Activated B cell treated with CpG ODN at 0.5 μM for 24 hours (primary cell): ENCODE measurements at regions not wholly inside any gene's neighbourhood (a gene's known extent, or its start where the extent isn't known, plus 50 kb on each side); places are given as distances from the start of the nearest gene placed in this dataset.

Source experiments
- ATAC-seq: fragments of 200-7000 bp; cut with Tn5 transposase; one replicate; pipeline ENCODE4 v1.10.0; 2021; ENCODE audit warnings: low read depth, mild to moderate bottlenecking, moderate library complexity
- CTCF ChIA-PET: fragments of 350-600 bp; sonication (Branson Sonifier 250); formaldehyde crosslinking; loops from one replicate; lab custom pipeline; 2021; ENCODE audit warnings: antibody characterized with exemption; lab: Charles Lee
- POLR2A ChIA-PET: fragments of 350-600 bp; sonication (Branson Sonifier 250); formaldehyde crosslinking; loops from one replicate; lab custom pipeline; 2021; ENCODE audit warnings: antibody characterized with exemption; lab: Charles Lee
- DNase-seq: peaks from one replicate; pipeline ENCODE4 v3.0.0; 2022
- H3K27ac Mint-ChIP-seq: one replicate; pipeline ENCODE4 v1.8.0; 2020; ENCODE audit warnings: mixed read lengths
- H3K27me3 Mint-ChIP-seq: one replicate; pipeline ENCODE4 v1.8.0; 2021; ENCODE audit warnings: mixed read lengths
- H3K36me3 Mint-ChIP-seq: one replicate; pipeline ENCODE4 v1.8.0; 2021; ENCODE audit warnings: low read depth, mixed read lengths
- H3K4me1 Mint-ChIP-seq: one replicate; pipeline ENCODE4 v1.8.0; 2021; ENCODE audit warnings: mixed read lengths
- H3K4me3 Mint-ChIP-seq: one replicate; pipeline ENCODE4 v1.8.0; 2020; ENCODE audit warnings: mild to moderate bottlenecking, mixed read lengths
- H3K9me3 Mint-ChIP-seq: one replicate; pipeline ENCODE4 v1.8.0; 2020; ENCODE audit warnings: mixed read lengths
- CTCF ChIP-seq: fragments of 200-600 bp; IDR thresholded peaks from one replicate; pipeline ENCODE4 v1.8.0; 2022; ENCODE audit warnings: antibody characterized with exemption, mild to moderate bottlenecking
- intact Hi-C: fragments of 100-400 bp; cut with micrococcal nuclease; formaldehyde crosslinking; loops from one replicate; pipeline ENCODE4 v1.15.1; 2024

DNA sequence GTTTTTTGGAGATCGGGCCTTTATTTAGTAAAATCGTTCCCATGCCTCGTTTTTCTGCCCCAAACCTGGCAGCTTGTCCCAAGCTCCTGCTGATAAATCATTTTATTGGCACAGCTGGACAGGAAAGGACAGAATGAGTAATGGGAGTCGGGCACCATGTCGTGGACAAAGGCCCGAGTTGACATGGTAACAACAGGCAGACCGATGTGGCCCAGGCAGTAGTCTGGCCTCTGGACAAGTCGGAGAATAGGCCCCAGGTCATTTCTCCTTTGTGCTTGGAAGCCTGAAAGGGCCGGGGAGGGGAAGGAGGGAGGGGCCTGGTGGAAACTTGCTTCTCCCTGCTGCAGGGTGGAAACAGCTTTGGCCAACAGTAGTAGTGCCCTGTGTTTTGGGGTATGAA, 234.9 kb downstream of the SUDS3 start:
- TF ChIP-seq CTCF: no peak
- Mint-ChIP-seq H3K9me3 (peaks cover 13% of the 10 kb centered on the region), H3K36me3 (no peaks in the 10 kb centered on the region), H3K4me1 (no peaks in the 10 kb centered on the region), H3K4me3 (no peak overlapping the region), H3K27ac (no peak overlapping the region), H3K27me3 (no peaks in the 10 kb centered on the region)
- POLR2A ChIA-PET: no interaction called here
- DNase-seq (no peak), ATAC-seq (no peak)
- CTCF ChIA-PET: no interaction called here
- intact Hi-C loops: no loop called here

DNA sequence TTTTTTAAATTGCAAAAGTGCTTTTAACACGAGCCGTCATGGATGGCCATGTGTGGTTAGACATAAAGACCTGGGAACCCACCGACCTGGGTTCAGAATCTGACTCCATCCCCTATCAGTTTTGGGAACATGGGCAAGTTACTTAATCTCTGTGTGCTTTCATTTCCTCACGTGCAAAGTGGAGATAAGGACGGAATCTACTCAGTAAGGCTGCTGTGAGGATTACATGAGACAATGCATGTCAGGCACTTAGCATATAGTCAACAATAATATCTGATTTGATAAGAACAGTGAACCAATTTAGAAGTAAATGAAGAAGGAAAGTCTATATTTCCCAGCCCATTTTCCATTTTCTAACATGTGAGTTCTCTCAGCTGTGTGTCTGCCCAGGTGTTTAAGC, 235.4 kb downstream of the SUDS3 start:
- Mint-ChIP-seq H3K27ac (no peak overlapping the region), H3K4me3 (no peak overlapping the region), H3K36me3 (no peaks in the 10 kb centered on the region), H3K9me3 (peaks cover 13% of the 10 kb centered on the region), H3K27me3 (no peaks in the 10 kb centered on the region), H3K4me1 (no peaks in the 10 kb centered on the region)
- POLR2A ChIA-PET: no interaction called here
- DNase-seq (no peak), ATAC-seq (no peak)
- TF ChIP-seq CTCF: no peak
- intact Hi-C loops: no loop called here
- CTCF ChIA-PET: no interaction called here

GRCh38 chr12:118617611-118618450, 241.5 kb downstream of the SUDS3 start:
- Mint-ChIP-seq H3K27me3 (no peaks in the 10 kb centered on the region), H3K36me3 (no peaks in the 10 kb centered on the region), H3K9me3 (peaks cover 15% of the 10 kb centered on the region), H3K27ac (no peak overlapping the region), H3K4me3 (no peak overlapping the region), H3K4me1 (no peaks in the 10 kb centered on the region)
- intact Hi-C loops: no loop called here
- TF ChIP-seq CTCF: no peak
- POLR2A ChIA-PET: no interaction called here
- DNase-seq (no peak), ATAC-seq (no peak)
- CTCF ChIA-PET: no interaction called here

DNA sequence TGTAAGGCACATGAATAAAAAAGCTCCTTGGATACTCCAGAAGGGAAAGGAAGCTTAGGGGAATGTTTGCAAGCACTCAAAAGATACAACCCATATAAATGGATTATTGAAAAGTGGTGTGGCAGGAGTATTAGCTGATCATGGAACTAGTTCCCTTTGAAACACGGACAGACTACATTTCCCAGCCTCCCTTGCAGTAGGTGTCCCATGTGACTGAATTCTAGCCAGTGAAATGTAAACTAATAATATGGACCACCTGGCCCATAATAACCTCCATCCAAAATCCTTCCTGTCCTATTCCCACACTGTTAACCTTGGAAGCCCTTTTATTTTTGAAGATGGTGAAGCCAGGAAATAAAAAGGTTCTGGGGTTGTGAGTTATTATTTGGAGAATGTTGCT, 242.3 kb downstream of the SUDS3 start:
- intact Hi-C loops: no loop called here
- POLR2A ChIA-PET: no interaction called here
- DNase-seq (no peak), ATAC-seq (no peak)
- H3K27me3 Mint-ChIP-seq: no peaks in the 10 kb centered on the region
- H3K36me3 Mint-ChIP-seq: no peaks in the 10 kb centered on the region
- no peak overlapping the region for H3K4me3 Mint-ChIP-seq
- CTCF ChIA-PET: no interaction called here
- H3K27ac Mint-ChIP-seq: no peak overlapping the region
- H3K9me3 Mint-ChIP-seq: peaks cover 9% of the 10 kb centered on the region
- H3K4me1 Mint-ChIP-seq: no peaks in the 10 kb centered on the region
- TF ChIP-seq CTCF: no peak

DNA sequence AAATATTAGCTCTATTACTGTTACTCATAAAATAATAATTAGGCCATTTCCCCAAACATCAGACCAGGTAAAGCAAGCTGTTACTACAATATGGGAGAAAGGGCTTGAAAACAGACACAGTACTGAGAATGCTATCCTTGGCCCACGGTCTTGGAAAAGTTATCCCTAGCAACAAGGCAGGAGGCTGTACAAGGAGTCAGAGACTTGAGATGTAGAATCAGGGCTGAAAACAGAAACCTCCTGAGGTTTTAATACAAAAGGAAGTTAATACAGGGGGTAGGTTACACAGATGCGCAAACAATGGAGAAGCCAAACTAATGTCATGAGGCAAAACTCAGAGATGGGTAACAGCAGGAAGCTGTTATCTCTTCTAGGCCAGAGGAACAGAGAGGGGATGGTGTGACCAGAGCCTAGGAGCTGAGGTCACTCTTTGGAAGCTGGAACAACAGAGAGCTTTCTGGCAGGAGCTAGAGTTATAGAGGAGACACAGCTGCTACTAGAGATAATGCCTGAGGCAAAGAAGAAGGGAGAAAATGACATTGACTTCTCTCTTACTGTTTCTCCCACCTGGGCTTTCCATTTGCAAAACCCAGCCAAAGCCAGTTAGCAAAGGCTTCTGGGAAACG, 248.8 kb downstream of the SUDS3 start:
- Mint-ChIP-seq H3K27ac (no peak overlapping the region), H3K9me3 (peaks cover 6% of the 10 kb centered on the region), H3K4me3 (no peak overlapping the region), H3K36me3 (no peaks in the 10 kb centered on the region), H3K27me3 (no peaks in the 10 kb centered on the region), H3K4me1 (no peaks in the 10 kb centered on the region)
- ATAC-seq (no peak), DNase-seq (no peak)
- POLR2A ChIA-PET: no interaction called here
- TF ChIP-seq CTCF: no peak
- intact Hi-C loops: no loop called here
- CTCF ChIA-PET: interaction anchor here (0.6 kb wide), 1 partner anchor 42 kb away, joined by 7 read pairs; no protein-coding TSS in a partner anchor
